ENCODE measurements at regions not wholly inside any gene's neighbourhood (a gene's known extent, or its start where the extent isn't known, plus 50 kb on each side); places are given as distances from the start of the nearest gene placed in this dataset.

DNA sequence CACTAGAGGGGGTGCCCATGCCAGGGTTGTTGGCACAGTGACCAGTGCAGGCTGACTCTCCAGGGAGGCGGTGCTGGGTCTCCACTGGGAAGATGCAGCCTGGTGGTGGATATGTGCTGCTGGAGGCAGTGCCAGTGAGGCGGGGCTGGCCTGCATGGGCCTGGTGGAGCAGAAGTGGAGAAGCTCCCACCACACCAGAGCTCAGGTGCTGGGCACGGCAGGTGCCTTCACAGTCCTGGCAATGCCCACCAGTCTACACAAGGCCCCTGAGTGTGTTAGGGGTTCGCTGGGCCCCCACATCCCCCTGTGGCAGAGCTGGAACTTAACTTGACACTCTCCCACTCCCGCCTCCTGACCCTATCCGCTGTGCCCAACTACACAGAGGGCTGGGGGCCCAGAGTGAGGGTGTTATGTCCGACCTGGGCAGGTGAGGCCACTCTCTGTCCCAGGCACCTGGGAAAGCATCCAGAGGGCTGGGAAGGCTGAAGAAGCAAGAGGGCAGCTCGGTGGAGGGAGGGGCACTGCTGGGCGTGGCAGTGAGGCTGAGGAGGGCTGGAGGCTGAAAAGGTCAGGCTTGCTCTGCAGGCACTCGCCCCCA is 102.4 kb upstream of the B3GAT1 start (continued):
- TF ChIP-seq ZNF239 (tag by site-specific recombination; IDR thresholded peaks at IDR 0.05) (no peak), ZNF292 (tag by site-specific recombination; IDR thresholded peaks at IDR 0.05; ENCODE audit: borderline replicate concordance, low read depth) (no peak), ZNF324 (tag by site-specific recombination; IDR thresholded peaks at IDR 0.05) (no peak), ZNF274 (IDR thresholded peaks at IDR 0.05; ENCODE audit: low read length) (no peak), ZNF274 (tag by site-specific recombination; IDR thresholded peaks at IDR 0.05; ENCODE audit: borderline replicate concordance) (no peak), ZNF596 (tag by site-specific recombination; IDR thresholded peaks at IDR 0.05) (no peak), ZNF391 (tag by site-specific recombination; IDR thresholded peaks at IDR 0.05; ENCODE audit: borderline replicate concordance, low read depth) (no peak)

DNA sequence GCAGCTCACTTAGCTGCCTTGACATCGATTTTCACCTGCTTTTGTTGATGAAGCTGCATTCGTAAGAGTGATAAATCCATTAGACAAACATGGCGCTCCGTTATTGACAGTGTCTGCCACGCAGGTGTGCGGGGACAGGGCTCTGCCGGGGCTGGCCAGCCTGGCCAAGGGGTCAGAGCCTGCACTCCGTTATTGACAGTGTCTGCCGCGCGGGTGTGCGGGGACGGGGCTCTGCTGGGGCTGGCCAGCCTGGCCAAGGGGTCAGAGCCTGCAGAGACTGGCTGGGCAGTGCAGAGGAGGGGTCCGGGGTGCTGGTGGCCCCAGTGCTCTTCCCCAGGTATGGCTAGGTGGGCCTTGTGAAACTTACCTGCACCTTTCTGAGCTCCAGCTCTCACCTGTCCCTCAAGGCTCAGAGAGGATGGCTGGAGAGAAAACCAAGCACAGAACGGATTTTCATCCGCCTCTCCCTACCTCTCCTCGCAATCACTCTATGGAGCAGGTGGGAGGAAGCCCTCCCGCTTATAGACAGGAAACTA is 101.6 kb upstream of the B3GAT1 start:
- ChIA-PET CTCF (no interaction called here), POLR2A (no interaction called here)
- TF ChIP-seq ZNF768 (tag by site-specific recombination; IDR thresholded peaks at IDR 0.05) (no peak), ZSCAN4 (tag by site-specific recombination; IDR thresholded peaks at IDR 0.05) (no peak), ZNF837 (tag by site-specific recombination; IDR thresholded peaks at IDR 0.05) (no peak), KLF16 (tag by site-specific recombination; IDR thresholded peaks at IDR 0.05) (no peak), ZNF426 (tag by site-specific recombination; IDR thresholded peaks at IDR 0.05) (no peak), ZNF157 (tag by site-specific recombination; IDR thresholded peaks at IDR 0.05) (no peak)
- TF ChIP-seq, protein P1, sequence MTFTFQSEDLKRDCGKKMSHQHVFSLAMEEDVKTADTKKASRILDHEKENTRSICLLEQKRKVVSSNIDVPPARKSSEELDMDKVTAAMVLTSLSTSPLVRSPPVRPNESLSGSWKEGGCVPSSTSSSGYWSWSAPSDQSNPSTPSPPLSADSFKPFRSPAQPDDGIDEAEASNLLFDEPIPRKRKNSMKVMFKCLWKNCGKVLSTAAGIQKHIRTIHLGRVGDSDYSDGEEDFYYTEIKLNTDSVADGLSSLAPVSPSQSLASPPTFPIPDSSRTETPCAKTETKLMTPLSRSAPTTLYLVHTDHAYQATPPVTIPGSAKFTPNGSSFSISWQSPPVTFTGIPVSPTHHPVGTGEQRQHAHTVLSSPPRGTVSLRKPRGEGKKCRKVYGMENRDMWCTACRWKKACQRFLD (tag by site-specific recombination; IDR thresholded peaks at IDR 0.05) = no peak
- TF ChIP-seq, protein P2, sequence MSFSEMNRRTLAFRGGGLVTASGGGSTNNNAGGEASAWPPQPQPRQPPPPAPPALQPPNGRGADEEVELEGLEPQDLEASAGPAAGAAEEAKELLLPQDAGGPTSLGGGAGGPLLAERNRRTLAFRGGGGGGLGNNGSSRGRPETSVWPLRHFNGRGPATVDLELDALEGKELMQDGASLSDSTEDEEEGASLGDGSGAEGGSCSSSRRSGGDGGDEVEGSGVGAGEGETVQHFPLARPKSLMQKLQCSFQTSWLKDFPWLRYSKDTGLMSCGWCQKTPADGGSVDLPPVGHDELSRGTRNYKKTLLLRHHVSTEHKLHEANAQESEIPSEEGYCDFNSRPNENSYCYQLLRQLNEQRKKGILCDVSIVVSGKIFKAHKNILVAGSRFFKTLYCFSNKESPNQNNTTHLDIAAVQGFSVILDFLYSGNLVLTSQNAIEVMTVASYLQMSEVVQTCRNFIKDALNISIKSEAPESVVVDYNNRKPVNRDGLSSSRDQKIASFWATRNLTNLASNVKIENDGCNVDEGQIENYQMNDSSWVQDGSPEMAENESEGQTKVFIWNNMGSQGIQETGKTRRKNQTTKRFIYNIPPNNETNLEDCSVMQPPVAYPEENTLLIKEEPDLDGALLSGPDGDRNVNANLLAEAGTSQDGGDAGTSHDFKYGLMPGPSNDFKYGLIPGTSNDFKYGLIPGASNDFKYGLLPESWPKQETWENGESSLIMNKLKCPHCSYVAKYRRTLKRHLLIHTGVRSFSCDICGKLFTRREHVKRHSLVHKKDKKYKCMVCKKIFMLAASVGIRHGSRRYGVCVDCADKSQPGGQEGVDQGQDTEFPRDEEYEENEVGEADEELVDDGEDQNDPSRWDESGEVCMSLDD (tag by site-specific recombination; IDR thresholded peaks at IDR 0.05) = no peak
- TF ChIP-seq, protein P3, sequence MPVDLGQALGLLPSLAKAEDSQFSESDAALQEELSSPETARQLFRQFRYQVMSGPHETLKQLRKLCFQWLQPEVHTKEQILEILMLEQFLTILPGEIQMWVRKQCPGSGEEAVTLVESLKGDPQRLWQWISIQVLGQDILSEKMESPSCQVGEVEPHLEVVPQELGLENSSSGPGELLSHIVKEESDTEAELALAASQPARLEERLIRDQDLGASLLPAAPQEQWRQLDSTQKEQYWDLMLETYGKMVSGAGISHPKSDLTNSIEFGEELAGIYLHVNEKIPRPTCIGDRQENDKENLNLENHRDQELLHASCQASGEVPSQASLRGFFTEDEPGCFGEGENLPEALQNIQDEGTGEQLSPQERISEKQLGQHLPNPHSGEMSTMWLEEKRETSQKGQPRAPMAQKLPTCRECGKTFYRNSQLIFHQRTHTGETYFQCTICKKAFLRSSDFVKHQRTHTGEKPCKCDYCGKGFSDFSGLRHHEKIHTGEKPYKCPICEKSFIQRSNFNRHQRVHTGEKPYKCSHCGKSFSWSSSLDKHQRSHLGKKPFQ (tag by site-specific recombination; IDR thresholded peaks at IDR 0.05) = no peak
- H3K27ac ChIP-seq (ENCODE audit: extremely low read depth, low read depth, low read length) = no peak overlapping the region
- no peaks in the 10 kb centered on the region for H3K36me3 ChIP-seq (ENCODE audit: control insufficient read depth in 2 of 2, insufficient read depth in 1 of 2, low read length in 2 of 2)
- no peak overlapping the region for H3K4me3 ChIP-seq (ENCODE audit: low read depth, low read length)
- H3K9me3 ChIP-seq (ENCODE audit: control insufficient read depth, insufficient read depth, low read depth, low read length) = no peaks in the 10 kb centered on the region
- H3K4me1 ChIP-seq (ENCODE audit: control insufficient read depth, insufficient read depth, low read length) = no peaks in the 10 kb centered on the region

All from HEK293 (cell line).